GM12878 (cell line): ENCODE measurements at regions not wholly inside any gene's neighbourhood (a gene's known extent, or its start where the extent isn't known, plus 50 kb on each side); places are given as distances from the start of the nearest gene placed in this dataset.

Experiments
- SUZ12 ChIP-seq: fragments of 200-600 bp; sonication (generic); IDR thresholded peaks from one replicate; pipeline ENCODE4 v1.6.1; 2018; ENCODE audit warnings: antibody characterized with exemption, mild to moderate bottlenecking; ENCODE audit not compliant: unreplicated experiment
- TF ChIP-seq, protein P1 (sequence below): IDR thresholded peaks from 2 replicates; pipeline ENCODE4 v1.6.1; 2012; ENCODE audit warnings: improper control_type of control experiment, low read depth, low read length; ENCODE audit not compliant: insufficient replicate concordance
- TF ChIP-seq, protein P2 (sequence below): fragments of 450-650 bp; IDR thresholded peaks from 2 replicates; pipeline ENCODE4 v1.6.1; 2017; ENCODE audit warnings: low read depth, mild to moderate bottlenecking, moderate library complexity
- TF ChIP-seq, protein P3 (sequence below), 3 experiments: IDR thresholded peaks in 2 of 3; conservative IDR thresholded peaks in 1 of 3; 2 replicates each; pipeline ENCODE4 v1.5.1; 2011; ENCODE audit warnings: low read depth in 3 of 3, low read length in 3 of 3, mild to moderate bottlenecking in 3 of 3, control low read depth in 2 of 3, moderate library complexity in 2 of 3, inconsistent platforms in 1 of 3, mixed read lengths in 1 of 3; ENCODE audit not compliant: control insufficient read depth in 2 of 3, insufficient read depth in 1 of 3; ENCODE audit errors: extremely low read depth in 1 of 3

DNA sequence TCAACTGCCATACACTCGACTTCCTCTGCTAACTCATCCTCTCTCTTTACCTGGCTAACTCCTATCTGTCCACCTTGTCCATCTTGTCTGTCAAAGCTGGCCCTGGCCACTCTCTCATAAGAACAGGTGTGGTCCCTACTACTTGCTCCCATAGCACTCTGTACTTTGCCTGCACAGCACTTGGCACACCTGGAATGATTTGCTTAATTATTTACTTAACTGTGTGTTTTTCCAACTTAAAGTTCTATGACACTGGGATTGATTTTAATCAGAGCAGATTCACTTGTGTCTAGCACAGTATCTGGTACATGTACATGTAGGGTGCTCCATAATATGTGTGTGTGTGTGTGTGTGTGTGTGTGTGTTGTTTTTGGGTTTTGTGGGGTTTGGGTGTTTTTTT, 111.6 kb downstream of the ZNF281 start (continued):
- TF ChIP-seq, protein P1, sequence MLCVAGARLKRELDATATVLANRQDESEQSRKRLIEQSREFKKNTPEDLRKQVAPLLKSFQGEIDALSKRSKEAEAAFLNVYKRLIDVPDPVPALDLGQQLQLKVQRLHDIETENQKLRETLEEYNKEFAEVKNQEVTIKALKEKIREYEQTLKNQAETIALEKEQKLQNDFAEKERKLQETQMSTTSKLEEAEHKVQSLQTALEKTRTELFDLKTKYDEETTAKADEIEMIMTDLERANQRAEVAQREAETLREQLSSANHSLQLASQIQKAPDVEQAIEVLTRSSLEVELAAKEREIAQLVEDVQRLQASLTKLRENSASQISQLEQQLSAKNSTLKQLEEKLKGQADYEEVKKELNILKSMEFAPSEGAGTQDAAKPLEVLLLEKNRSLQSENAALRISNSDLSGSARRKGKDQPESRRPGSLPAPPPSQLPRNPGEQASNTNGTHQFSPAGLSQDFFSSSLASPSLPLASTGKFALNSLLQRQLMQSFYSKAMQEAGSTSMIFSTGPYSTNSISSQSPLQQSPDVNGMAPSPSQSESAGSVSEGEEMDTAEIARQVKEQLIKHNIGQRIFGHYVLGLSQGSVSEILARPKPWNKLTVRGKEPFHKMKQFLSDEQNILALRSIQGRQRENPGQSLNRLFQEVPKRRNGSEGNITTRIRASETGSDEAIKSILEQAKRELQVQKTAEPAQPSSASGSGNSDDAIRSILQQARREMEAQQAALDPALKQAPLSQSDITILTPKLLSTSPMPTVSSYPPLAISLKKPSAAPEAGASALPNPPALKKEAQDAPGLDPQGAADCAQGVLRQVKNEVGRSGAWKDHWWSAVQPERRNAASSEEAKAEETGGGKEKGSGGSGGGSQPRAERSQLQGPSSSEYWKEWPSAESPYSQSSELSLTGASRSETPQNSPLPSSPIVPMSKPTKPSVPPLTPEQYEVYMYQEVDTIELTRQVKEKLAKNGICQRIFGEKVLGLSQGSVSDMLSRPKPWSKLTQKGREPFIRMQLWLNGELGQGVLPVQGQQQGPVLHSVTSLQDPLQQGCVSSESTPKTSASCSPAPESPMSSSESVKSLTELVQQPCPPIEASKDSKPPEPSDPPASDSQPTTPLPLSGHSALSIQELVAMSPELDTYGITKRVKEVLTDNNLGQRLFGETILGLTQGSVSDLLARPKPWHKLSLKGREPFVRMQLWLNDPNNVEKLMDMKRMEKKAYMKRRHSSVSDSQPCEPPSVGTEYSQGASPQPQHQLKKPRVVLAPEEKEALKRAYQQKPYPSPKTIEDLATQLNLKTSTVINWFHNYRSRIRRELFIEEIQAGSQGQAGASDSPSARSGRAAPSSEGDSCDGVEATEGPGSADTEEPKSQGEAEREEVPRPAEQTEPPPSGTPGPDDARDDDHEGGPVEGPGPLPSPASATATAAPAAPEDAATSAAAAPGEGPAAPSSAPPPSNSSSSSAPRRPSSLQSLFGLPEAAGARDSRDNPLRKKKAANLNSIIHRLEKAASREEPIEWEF: no peak
- TF ChIP-seq, protein P2, sequence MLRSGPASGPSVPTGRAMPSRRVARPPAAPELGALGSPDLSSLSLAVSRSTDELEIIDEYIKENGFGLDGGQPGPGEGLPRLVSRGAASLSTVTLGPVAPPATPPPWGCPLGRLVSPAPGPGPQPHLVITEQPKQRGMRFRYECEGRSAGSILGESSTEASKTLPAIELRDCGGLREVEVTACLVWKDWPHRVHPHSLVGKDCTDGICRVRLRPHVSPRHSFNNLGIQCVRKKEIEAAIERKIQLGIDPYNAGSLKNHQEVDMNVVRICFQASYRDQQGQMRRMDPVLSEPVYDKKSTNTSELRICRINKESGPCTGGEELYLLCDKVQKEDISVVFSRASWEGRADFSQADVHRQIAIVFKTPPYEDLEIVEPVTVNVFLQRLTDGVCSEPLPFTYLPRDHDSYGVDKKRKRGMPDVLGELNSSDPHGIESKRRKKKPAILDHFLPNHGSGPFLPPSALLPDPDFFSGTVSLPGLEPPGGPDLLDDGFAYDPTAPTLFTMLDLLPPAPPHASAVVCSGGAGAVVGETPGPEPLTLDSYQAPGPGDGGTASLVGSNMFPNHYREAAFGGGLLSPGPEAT: no peak
- TF ChIP-seq, protein P3, sequence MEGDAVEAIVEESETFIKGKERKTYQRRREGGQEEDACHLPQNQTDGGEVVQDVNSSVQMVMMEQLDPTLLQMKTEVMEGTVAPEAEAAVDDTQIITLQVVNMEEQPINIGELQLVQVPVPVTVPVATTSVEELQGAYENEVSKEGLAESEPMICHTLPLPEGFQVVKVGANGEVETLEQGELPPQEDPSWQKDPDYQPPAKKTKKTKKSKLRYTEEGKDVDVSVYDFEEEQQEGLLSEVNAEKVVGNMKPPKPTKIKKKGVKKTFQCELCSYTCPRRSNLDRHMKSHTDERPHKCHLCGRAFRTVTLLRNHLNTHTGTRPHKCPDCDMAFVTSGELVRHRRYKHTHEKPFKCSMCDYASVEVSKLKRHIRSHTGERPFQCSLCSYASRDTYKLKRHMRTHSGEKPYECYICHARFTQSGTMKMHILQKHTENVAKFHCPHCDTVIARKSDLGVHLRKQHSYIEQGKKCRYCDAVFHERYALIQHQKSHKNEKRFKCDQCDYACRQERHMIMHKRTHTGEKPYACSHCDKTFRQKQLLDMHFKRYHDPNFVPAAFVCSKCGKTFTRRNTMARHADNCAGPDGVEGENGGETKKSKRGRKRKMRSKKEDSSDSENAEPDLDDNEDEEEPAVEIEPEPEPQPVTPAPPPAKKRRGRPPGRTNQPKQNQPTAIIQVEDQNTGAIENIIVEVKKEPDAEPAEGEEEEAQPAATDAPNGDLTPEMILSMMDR (IDR thresholded peaks at IDR 0.05 in 2 of 3, conservative IDR thresholded peaks at IDR 0.05 in 1 of 3; ENCODE audit: control insufficient read depth in 2 of 3, extremely low read depth in 1 of 3, insufficient read depth in 1 of 3, low read depth in 3 of 3, low read length in 3 of 3): no peak
- no peak for TF ChIP-seq SUZ12
